ENCODE measurements at regions not wholly inside any gene's neighbourhood (a gene's known extent, or its start where the extent isn't known, plus 50 kb on each side); places are given as distances from the start of the nearest gene placed in this dataset.

GRCh38 chr6:77131426-77131825 lies 331.9 kb downstream of the HTR1B start:
- Histone ChIP-seq H3K27ac (no peak overlapping the region), H3K4me3 (no peak overlapping the region), H3K36me3 (no peaks in the 10 kb centered on the region), H3K27me3 (no peaks in the 10 kb centered on the region), H3K4me1 (no peaks in the 10 kb centered on the region), H3K9me3 (peaks cover 0 to 14% (median 3%) of the 10 kb centered on the region in 4 donors)
- no peak for DNase-seq (ENCODE audit: low spot score in 2 of 2)
- TF ChIP-seq POLR2A (IDR thresholded peaks at IDR 0.05) (no peak), EP300 (IDR thresholded peaks at IDR 0.05) (no peak), CTCF (IDR thresholded peaks at IDR 0.05) (no peak)
- 92 to 94% methylated on average over 4 of the region's 4 CpGs for WGBS, 2 donors

GRCh38 chr6:77124604-77125003 lies 338.7 kb downstream of the HTR1B start:
- Histone ChIP-seq H3K36me3 (no peaks in the 10 kb centered on the region), H3K4me1 (no peaks in the 10 kb centered on the region), H3K4me3 (no peak overlapping the region), H3K27ac (no peak overlapping the region), H3K9me3 (peaks cover 0 to 14% (median 3%) of the 10 kb centered on the region in 4 donors), H3K27me3 (no peaks in the 10 kb centered on the region)
- 94 to 96% methylated on average over 1 of the region's 1 CpG for WGBS, 2 donors
- no peak for DNase-seq (ENCODE audit: low spot score in 2 of 2)
- TF ChIP-seq POLR2A (IDR thresholded peaks at IDR 0.05) (no peak), CTCF (IDR thresholded peaks at IDR 0.05) (no peak), EP300 (IDR thresholded peaks at IDR 0.05) (no peak)

- no peak for TF ChIP-seq CTCF (IDR thresholded peaks at IDR 0.05)
- TF ChIP-seq POLR2A (IDR thresholded peaks at IDR 0.05) = no peak
- no peak for TF ChIP-seq EP300 (IDR thresholded peaks at IDR 0.05)
- 86 to 95% methylated on average over 3 of the region's 3 CpGs for WGBS, 2 donors
- H3K4me1 ChIP-seq = no peaks in the 10 kb centered on the region
- no peak overlapping the region for H3K4me3 ChIP-seq
- no peaks in the 10 kb centered on the region for H3K27me3 ChIP-seq
- peaks cover 0 to 7% (median 2%) of the 10 kb centered on the region in 4 donors for H3K9me3 ChIP-seq
- H3K27ac ChIP-seq = no peak overlapping the region
- DNase-seq (ENCODE audit: low spot score in 2 of 2) = no peak
- no peaks in the 10 kb centered on the region for H3K36me3 ChIP-seq
Observed at GRCh38 chr6:77123527-77123926, 339.8 kb downstream of the HTR1B start.

- Histone ChIP-seq H3K27me3 (no peaks in the 10 kb centered on the region), H3K36me3 (no peaks in the 10 kb centered on the region), H3K9me3 (no peaks in the 10 kb centered on the region), H3K27ac (no peak overlapping the region), H3K4me3 (no peak overlapping the region), H3K4me1 (no peaks in the 10 kb centered on the region)
- WGBS, 2 donors = 74 to 79% methylated on average over 4 of the region's 4 CpGs
- no peak for DNase-seq (ENCODE audit: low spot score in 2 of 2)
- TF ChIP-seq CTCF (IDR thresholded peaks at IDR 0.05) (no peak), POLR2A (IDR thresholded peaks at IDR 0.05) (no peak), EP300 (IDR thresholded peaks at IDR 0.05) (no peak)
Observed at GRCh38 chr6:77106992-77107391, 356.3 kb downstream of the HTR1B start.

GRCh38 chr6:77105091-77105490 lies 358.2 kb downstream of the HTR1B start:
- Histone ChIP-seq H3K36me3 (no peaks in the 10 kb centered on the region), H3K27ac (no peak overlapping the region), H3K4me3 (no peak overlapping the region), H3K27me3 (no peaks in the 10 kb centered on the region), H3K9me3 (no peaks in the 10 kb centered on the region), H3K4me1 (no peaks in the 10 kb centered on the region)
- WGBS, 2 donors = 76 to 77% methylated on average over 2 of the region's 2 CpGs
- TF ChIP-seq CTCF (IDR thresholded peaks at IDR 0.05) (no peak), POLR2A (IDR thresholded peaks at IDR 0.05) (no peak), EP300 (IDR thresholded peaks at IDR 0.05) (no peak)
- DNase-seq (ENCODE audit: low spot score in 2 of 2) = no peak
